MG63 (cell line): ENCODE measurements at regions not wholly inside any gene's neighbourhood (a gene's known extent, or its start where the extent isn't known, plus 50 kb on each side); places are given as distances from the start of the nearest gene placed in this dataset.

Source experiments
- DNase-seq: peaks from one replicate; pipeline ENCODE4 v3.0.0-alpha.2; 2020
- H3K27me3 ChIP-seq: fragments of 250-450 bp; sonication (Bioruptor Pico); 2 replicates; pipeline ENCODE4 v1.5.1; 2020; ENCODE audit warnings: mild to moderate bottlenecking, moderate library complexity
- H3K36me3 ChIP-seq: fragments of 250-450 bp; sonication (Bioruptor Pico); 2 replicates; pipeline ENCODE4 v1.5.1; 2020; ENCODE audit warnings: mild to moderate bottlenecking, moderate library complexity
- H3K4me3 ChIP-seq: fragments of 250-450 bp; sonication (Bioruptor Pico); 2 replicates; pipeline ENCODE4 v1.5.1; 2020; ENCODE audit warnings: mild to moderate bottlenecking, moderate library complexity
- H3K9me3 ChIP-seq: fragments of 250-450 bp; sonication (Bioruptor Pico); 2 replicates; pipeline ENCODE4 v1.5.1; 2020; ENCODE audit warnings: mild to moderate bottlenecking, moderate library complexity

DNA sequence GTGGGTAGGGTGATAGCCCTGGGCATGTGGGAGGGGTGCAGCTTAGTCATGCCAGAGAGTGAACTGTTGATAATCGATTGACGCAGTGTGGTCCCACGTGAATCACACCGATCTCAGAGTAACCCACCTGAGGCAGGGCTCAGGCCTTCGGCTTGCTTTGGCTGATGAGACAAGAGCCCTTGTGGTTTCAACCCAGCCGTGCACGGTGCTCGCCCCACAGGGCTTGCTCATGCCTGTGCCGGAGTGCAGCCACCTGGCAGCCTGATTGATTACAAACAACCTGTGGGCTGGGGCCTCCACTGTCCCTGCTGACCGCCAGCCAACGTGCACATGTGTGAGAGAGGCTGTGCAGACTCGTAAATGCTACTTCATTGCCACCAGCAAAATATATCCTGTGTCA, 144.9 kb upstream of the ADARB2 start:
- Histone ChIP-seq H3K36me3 (no peaks in the 10 kb centered on the region), H3K4me3 (no peak overlapping the region), H3K9me3 (peaks cover 3% of the 10 kb centered on the region; the same call in 1 of the 2 replicates), H3K27me3 (no peaks in the 10 kb centered on the region)
- no peak for DNase-seq

DNA sequence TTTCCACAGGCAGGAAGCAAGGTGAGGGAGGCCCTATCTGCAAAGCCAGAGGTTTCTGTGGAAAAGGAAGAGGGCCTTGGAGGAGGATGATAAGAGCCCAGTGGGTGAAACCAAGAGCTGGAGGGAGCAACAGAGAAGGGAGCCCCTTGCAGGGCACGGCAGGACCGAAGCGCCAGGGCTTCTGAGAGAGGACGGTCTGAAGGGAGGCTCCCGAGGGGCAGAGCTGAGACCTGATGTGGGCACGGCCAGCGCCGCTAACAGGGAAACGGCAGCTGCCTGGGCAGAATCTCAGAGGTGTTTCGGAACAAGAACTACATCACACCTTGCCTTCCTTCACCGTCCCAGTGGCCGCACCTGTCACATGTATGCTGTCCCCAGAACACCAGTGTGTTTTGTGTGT, 144.3 kb upstream of the ADARB2 start:
- no peaks in the 10 kb centered on the region for H3K27me3 ChIP-seq
- no peak for DNase-seq
- peaks cover 3% of the 10 kb centered on the region; the same call in 1 of the 2 replicates for H3K9me3 ChIP-seq
- H3K36me3 ChIP-seq: no peaks in the 10 kb centered on the region
- H3K4me3 ChIP-seq: no peak overlapping the region

DNA sequence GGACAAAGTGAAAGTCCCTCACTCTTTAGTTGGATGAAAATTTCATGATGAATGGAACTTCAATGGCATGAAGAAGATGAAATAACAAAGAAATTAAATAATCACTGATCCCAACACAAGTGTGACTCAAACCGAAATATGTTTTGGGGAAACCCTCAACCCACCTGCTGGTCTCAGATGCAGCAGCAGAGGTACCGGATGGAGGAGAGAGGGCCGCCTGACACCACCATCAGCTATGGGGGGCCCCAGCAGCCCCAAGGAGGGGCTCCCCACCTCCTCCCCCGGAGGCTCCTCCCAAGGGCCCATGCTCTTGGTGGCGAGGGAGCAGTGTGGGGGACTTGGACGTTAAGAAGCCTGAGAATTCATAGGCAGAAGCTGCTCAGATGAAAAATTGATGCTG, 137.2 kb upstream of the ADARB2 start:
- Histone ChIP-seq H3K27me3 (no peaks in the 10 kb centered on the region), H3K36me3 (no peaks in the 10 kb centered on the region), H3K9me3 (no peaks in the 10 kb centered on the region), H3K4me3 (no peak overlapping the region)
- DNase-seq: no peak

DNA sequence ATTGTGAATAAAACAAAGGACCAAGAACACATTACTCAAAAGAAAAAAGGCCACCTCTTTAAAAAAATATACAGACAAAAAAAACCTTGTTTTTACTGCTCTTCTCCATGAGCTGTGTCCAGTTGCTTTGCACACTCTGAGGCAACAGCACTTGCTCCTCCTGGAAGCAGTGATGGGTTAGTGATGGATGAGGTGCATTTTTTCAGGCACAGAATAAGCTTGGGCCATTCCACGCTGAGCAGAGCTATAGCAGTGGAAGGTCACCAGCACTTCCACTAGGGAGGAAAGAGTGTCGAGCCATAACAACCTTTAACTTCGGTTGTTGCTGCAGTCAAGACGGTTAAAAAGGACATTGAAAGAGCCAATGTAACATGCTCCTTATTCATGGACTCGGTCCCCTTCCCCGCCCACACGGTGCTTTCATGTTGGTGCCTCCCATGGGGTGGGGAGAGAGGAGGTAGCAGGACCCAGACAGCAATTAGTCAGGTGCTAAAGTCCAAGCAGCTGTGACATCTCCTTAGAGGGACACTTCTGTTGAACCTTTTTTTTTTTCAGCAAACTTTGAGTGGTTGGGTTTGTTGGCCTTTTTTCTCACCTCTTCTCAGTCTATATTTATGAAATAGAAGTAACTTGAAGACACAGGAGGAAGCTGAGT, 136.5 kb upstream of the ADARB2 start:
- Histone ChIP-seq H3K36me3 (no peaks in the 10 kb centered on the region), H3K9me3 (no peaks in the 10 kb centered on the region), H3K27me3 (no peaks in the 10 kb centered on the region), H3K4me3 (no peak overlapping the region)
- DNase-seq: no peak

DNA sequence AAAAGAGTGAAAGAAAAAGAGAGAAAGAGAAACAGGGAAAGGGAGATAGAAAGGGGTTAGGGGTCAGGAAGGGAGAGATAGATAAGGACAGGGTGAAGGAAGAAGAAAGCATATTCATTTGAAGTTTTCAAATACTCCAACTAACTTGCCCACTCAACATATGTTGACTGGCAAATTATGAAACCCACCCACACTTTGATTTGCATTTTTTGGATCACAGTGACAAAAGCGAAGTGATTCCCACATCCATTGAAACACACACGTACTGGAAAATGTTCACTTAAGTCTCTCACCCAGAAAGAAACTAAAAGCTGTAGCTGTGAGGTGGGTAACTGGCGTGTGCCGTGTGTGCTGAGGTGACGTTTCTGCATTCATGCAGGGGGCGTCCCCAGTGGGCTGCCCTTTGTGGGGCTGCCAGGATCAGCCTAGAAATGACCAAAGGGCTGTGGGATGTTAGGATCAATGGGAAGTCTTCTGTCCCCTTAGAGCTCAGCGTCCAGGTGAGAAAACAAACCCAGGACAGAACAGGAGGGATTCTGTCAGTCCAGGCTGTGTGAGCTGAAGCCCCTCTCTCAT, 134.9 kb upstream of the ADARB2 start:
- Histone ChIP-seq H3K9me3 (no peaks in the 10 kb centered on the region), H3K27me3 (no peaks in the 10 kb centered on the region), H3K36me3 (no peaks in the 10 kb centered on the region), H3K4me3 (no peak overlapping the region)
- DNase-seq: no peak

DNA sequence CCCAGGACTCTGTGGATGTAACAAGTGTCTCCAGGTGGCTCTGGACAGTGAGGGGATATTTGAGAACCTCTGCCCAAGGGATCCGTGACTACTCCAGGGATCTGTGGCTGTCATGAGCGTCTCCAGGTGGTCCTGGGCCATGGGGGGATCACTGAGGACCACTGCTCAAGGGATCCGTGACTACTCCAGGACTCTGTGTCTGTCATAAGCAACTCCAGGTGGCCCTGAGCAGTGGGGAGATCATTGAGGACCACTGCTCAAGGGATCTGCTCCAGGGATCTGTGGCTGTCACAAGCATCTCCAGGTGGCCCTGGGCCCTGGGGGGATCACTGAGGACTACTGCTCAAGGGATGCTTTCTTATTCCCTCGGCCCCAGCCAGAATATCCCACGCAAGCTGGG, 133.2 kb upstream of the ADARB2 start:
- Histone ChIP-seq H3K4me3 (no peak overlapping the region), H3K27me3 (no peaks in the 10 kb centered on the region), H3K36me3 (no peaks in the 10 kb centered on the region), H3K9me3 (no peaks in the 10 kb centered on the region)
- no peak for DNase-seq

DNA sequence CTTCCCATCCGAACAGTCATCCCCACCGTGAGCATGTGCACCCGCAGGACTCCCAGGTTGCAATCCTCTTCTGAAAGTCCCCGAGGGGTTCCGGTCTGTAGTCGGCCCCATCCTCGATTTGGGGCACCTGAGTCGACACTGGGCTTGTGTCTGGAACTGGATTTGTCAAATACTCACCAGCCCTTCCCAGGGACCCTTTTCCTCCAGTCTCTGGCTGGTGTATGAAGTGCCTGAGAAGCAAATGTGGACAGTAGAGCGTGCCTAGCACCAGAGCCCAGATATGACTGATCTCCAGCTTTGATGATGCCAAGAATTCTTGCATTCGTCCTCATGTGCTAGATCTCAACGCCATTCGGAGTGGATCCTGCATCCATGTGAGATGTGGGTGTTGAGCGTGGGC, 132.5 kb upstream of the ADARB2 start:
- DNase-seq: no peak
- no peak overlapping the region for H3K4me3 ChIP-seq
- H3K9me3 ChIP-seq: no peaks in the 10 kb centered on the region
- no peaks in the 10 kb centered on the region for H3K36me3 ChIP-seq
- H3K27me3 ChIP-seq: no peaks in the 10 kb centered on the region

DNA sequence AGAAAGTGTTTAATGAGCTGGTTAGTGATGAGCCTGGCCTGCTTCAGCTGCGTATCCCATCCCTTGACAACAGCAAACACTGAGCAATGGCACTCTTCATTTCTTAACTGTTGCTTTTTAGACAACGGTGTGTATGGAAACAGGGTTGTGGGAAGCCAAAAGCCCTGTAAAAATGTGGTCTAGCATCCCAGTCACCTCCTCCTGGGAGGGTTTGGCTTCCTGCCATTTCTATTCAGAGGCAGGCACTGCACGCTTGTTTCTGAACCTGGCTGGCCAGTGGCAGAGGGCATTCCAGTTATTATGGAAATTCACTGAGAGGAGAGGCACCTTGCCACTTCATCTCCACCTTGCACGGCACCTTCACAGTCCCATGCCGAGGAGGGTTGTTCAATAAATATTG, 123.0 kb upstream of the ADARB2 start:
- DNase-seq: no peak
- Histone ChIP-seq H3K4me3 (no peak overlapping the region), H3K27me3 (no peaks in the 10 kb centered on the region; the same call in 1 of the 2 replicates), H3K9me3 (no peaks in the 10 kb centered on the region), H3K36me3 (no peaks in the 10 kb centered on the region)

DNA sequence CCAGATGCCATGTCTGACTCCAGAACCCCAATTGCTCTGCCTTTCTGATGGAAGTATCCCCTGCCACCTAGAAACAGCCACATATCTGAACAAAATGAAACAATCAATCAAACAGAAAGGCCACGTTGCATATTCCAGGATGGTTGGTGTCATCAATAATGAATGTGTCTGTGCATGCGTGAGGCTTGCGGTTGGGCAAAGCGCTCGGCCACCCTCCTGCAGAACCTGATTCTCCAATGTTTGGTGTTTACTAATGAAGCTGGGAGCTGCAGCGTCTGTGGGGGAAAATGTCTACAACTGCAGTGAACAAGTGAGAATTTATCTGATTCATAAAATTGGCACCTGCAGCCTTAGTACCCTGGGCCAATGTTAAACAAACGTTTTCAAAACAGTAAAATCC, 121.2 kb upstream of the ADARB2 start:
- no peak for DNase-seq
- Histone ChIP-seq H3K27me3 (no peaks in the 10 kb centered on the region; the same call in 1 of the 2 replicates), H3K4me3 (no peak overlapping the region), H3K36me3 (no peaks in the 10 kb centered on the region), H3K9me3 (no peaks in the 10 kb centered on the region)

DNA sequence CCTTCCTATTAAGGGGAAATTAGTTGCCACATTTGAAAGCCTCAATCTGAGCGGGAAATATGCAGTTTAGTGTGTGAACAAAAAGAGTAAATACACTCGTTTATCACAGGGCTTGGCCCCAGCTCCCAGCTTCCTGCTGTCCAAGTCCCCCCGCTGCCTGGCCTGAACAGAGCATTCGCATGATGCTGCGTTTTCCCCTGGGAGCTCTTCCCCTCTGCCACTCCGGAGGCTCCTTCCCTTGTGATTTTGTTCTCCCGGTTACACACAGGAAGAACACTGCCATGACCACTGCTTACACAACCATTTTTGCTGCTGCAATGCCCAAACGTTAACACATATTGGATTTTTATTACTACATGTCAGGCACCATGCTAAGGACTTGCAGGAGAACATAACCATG, 120.7 kb upstream of the ADARB2 start:
- Histone ChIP-seq H3K36me3 (no peaks in the 10 kb centered on the region), H3K9me3 (no peaks in the 10 kb centered on the region), H3K27me3 (no peaks in the 10 kb centered on the region; the same call in 1 of the 2 replicates), H3K4me3 (no peak overlapping the region)
- no peak for DNase-seq

DNA sequence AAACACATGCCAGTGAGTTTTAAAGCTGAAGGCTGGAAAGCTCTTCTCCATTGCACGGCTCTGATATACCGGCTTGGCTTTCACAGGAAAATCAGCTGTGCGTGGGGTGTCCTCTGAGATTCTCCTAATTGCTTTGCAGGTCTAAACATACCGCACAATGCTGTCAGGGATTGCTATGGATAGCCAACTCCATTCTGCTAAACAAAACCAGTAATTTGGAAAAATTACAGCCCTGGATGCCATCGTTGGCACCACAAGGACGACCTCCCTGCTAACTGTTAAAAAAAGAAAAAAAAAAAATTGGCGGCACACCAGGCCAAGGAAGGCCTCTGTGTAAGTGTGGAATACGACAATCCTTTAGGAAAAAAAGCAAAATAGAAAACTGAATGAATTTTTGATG, 118.6 kb upstream of the ADARB2 start:
- no peak for DNase-seq
- Histone ChIP-seq H3K4me3 (no peak overlapping the region), H3K9me3 (no peaks in the 10 kb centered on the region), H3K36me3 (no peaks in the 10 kb centered on the region), H3K27me3 (no peaks in the 10 kb centered on the region; the same call in 1 of the 2 replicates)

DNA sequence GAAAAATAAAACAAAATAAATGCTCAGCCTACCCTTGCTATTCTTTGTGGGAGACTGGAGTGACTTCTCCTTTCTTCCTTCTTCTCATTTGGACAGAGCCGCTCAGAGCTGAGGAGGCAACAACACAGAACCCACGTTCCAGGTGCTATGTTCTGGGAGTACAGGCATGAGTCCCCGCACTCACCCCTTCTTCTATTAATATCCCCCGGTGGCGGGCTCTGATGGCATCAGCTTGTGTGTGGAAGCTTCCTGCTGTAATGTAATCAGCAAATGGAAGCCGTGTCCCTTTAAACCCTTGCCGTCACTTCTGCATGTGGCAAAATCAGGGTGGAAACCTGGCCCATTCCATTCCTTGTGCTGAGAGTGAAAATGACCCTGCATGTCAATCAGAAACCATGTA, 116.9 kb upstream of the ADARB2 start:
- no peaks in the 10 kb centered on the region for H3K9me3 ChIP-seq
- no peak for DNase-seq
- no peak overlapping the region for H3K4me3 ChIP-seq
- H3K36me3 ChIP-seq: no peaks in the 10 kb centered on the region
- no peaks in the 10 kb centered on the region; the same call in 1 of the 2 replicates for H3K27me3 ChIP-seq

DNA sequence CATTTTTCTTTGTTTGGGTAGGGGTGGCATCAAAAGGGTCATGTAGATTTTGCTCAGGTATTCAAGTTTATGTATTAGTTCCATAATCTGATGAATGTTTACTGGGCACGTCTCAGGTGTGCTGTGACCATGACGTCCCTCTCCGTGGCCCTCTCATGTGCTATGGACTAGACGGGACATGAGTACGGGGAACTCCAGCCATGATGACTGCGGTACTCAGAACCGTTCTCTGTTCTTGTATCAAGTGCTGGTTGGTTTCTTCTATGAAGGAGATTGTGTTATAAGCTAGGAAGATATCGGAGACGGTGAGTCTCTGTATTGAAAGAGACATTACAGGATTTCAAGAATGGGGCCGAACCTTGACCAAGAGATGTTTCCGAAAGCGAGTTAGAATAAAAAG, 116.5 kb upstream of the ADARB2 start:
- Histone ChIP-seq H3K27me3 (no peaks in the 10 kb centered on the region; the same call in 1 of the 2 replicates), H3K9me3 (no peaks in the 10 kb centered on the region), H3K36me3 (no peaks in the 10 kb centered on the region), H3K4me3 (no peak overlapping the region)
- DNase-seq: no peak

DNA sequence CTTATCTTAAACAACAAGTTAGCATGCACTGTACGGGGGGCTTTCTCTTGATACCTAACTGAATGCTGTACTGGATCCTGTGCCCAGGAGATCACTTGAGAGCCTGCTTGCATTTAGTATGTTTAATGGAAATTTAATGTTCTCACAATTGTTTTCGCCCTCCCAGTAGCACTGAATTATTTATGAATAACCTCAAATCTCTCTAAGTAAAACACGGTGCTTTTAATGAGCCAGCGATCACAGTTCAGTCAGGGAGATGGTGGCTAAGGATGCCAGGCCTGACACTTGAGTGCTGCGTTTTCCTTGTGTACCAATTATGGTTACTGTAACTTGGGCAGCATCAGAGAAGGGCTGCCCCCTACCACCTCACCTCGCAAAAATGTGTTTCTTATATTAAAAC, 115.5 kb upstream of the ADARB2 start:
- Histone ChIP-seq H3K27me3 (no peaks in the 10 kb centered on the region; the same call in none of the 2 replicates), H3K9me3 (no peaks in the 10 kb centered on the region), H3K36me3 (no peaks in the 10 kb centered on the region), H3K4me3 (no peak overlapping the region)
- DNase-seq: no peak

DNA sequence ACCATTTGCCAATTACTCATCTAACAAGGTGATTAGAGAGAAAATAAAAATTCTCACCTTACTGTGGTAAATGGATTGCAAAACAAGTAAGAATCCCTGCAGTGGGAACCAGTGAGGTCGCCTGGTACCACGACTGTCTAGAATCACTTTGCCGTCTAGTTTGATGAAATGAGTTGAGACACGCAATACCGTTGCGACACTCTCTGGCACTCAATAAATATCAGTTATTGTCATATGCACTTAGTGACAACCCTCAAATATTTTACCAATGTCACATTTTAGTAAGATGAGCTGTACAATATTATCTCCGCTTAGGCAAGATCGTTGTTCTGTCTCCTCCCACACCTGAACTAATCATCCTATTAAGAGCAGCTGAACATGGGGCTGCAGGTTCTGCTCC, 114.4 kb upstream of the ADARB2 start:
- no peak for DNase-seq
- Histone ChIP-seq H3K36me3 (no peaks in the 10 kb centered on the region), H3K4me3 (no peak overlapping the region), H3K9me3 (no peaks in the 10 kb centered on the region), H3K27me3 (no peaks in the 10 kb centered on the region; the same call in none of the 2 replicates)

DNA sequence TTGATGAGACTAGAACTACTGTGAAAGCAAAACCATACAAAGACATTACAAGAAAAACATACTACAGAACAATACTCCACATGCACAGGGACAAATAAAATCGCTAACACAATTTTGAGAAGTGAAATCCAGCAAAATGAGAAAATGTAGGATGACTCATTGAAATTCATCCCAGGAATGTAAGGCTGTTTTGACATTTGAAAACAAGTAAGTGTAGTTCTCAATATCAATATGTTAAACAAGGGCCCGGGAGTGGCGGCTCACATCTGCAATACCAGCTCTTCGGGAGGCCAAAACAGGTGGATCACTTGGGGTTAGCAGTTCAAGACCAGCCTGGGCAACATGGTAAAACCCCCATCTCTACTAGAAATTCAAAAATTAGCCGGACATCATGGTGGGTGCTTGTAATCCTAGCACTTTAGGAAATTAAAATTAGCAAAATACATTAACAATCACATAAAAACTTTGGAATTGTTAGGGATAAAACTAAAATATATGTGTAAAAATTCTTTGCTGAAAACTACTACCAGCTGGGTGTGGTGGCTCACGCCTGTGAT, 113.7 kb upstream of the ADARB2 start:
- Histone ChIP-seq H3K36me3 (no peaks in the 10 kb centered on the region), H3K9me3 (no peaks in the 10 kb centered on the region), H3K4me3 (no peak overlapping the region), H3K27me3 (no peaks in the 10 kb centered on the region; the same call in none of the 2 replicates)
- no peak for DNase-seq

DNA sequence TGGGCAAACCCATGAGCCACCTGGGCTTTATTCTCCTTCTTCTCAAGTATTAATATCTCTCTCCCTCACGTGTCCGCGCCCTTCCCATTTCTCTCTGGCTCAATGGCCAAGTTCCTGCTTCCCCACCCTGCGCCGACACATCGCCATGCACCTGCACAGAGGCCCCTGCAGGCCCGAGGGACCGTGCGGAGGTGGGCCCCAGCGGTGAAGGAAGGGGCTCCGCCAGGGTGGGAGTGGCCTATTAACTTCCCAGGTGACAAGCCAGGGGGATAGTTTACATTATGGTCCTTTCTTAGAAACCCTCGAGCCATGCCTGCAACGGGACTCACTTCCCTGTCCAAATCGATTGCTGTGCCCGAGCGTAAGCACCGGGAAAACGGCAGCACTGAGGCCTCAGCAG, 110.0 kb upstream of the ADARB2 start:
- Histone ChIP-seq H3K9me3 (no peaks in the 10 kb centered on the region), H3K4me3 (no peak overlapping the region), H3K36me3 (no peaks in the 10 kb centered on the region), H3K27me3 (peaks cover 7% of the 10 kb centered on the region)
- DNase-seq: no peak

DNA sequence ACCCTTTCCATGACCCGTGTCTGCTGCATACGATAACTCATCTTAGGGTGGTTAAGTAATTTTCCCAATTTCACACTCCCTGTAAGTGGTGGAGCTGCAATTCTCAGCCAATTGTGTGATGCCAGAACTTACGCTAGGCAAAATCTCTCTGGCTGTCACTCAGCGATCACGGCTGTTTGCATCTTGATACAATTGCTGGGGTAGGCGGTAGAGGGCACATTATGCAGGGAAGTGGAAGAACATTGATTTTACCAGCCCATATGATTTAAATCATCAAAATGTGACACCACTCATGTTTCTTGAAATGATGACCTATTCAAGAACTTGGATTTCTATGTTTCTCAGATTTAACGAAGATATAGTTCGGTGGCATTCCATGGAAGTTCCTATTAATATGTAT, 108.7 kb upstream of the ADARB2 start:
- no peak for DNase-seq
- Histone ChIP-seq H3K27me3 (peaks cover 7% of the 10 kb centered on the region), H3K9me3 (no peaks in the 10 kb centered on the region), H3K36me3 (no peaks in the 10 kb centered on the region), H3K4me3 (no peak overlapping the region)
